ENCODE measurements at regions not wholly inside any gene's neighbourhood (a gene's known extent, or its start where the extent isn't known, plus 50 kb on each side); places are given as distances from the start of the nearest gene placed in this dataset.

GRCh38 chr14:53701108-53701875 lies 255.3 kb downstream of the BMP4 start:
- ATAC-seq (ENCODE audit: insufficient read depth, low read depth) (no peak), DNase-seq (no peak)
- Histone ChIP-seq H4K20me1 (ENCODE audit: insufficient read depth, low read length) (no peaks in the 10 kb centered on the region), H3K79me2 (ENCODE audit: insufficient read depth, low read length) (no peaks in the 10 kb centered on the region), H3K4me1 (ENCODE audit: insufficient read depth, low read length) (no peaks in the 10 kb centered on the region), H2AFZ (ENCODE audit: low read depth, low read length) (no peak overlapping the region), H3K27ac (ENCODE audit: low read length) (no peak overlapping the region), H3K9me3 (ENCODE audit: insufficient read depth, low read length, severe bottlenecking) (no peaks in the 10 kb centered on the region), H3K36me3 (ENCODE audit: insufficient read depth, low read length) (no peaks in the 10 kb centered on the region), H3K27me3 (ENCODE audit: insufficient read depth, low read length, poor library complexity) (no peaks in the 10 kb centered on the region), H3K9ac (ENCODE audit: low read depth, low read length) (no peak overlapping the region), H3K4me2 (ENCODE audit: insufficient read depth, low read length) (no peak overlapping the region), H3K4me3 (ENCODE audit: low read depth in 1 of 2, low read length in 2 of 2) (no peak overlapping the region)
- TF ChIP-seq EZH2 (IDR thresholded peaks at IDR 0.05; ENCODE audit: borderline replicate concordance, low read depth, low read length, severe bottlenecking) (no peak), CTCF (IDR thresholded peaks at IDR 0.05; ENCODE audit: borderline replicate concordance, extremely low read depth, low read length, poor library complexity, severe bottlenecking) (no peak)

GRCh38 chr14:53696217-53696965 lies 260.2 kb downstream of the BMP4 start:
- DNase-seq = no peak
- no peak overlapping the region for H2AFZ ChIP-seq (ENCODE audit: low read depth, low read length)
- H3K4me2 ChIP-seq (ENCODE audit: insufficient read depth, low read length) = no peak overlapping the region
- no peak overlapping the region for H3K4me3 ChIP-seq (ENCODE audit: low read depth in 1 of 2, low read length in 2 of 2)
- H3K4me1 ChIP-seq (ENCODE audit: insufficient read depth, low read length) = 0 out of 2 replicates have a peak, but pooled peaks cover 3% of the 10 kb centered on the region
- no peak for ATAC-seq (ENCODE audit: insufficient read depth, low read depth)
- no peak overlapping the region for H3K9ac ChIP-seq (ENCODE audit: low read depth, low read length)
- H4K20me1 ChIP-seq (ENCODE audit: insufficient read depth, low read length) = no peaks in the 10 kb centered on the region
- TF ChIP-seq CTCF (IDR thresholded peaks at IDR 0.05; ENCODE audit: borderline replicate concordance, extremely low read depth, low read length, poor library complexity, severe bottlenecking) (no peak), EZH2 (IDR thresholded peaks at IDR 0.05; ENCODE audit: borderline replicate concordance, low read depth, low read length, severe bottlenecking) (no peak)
- no peak overlapping the region for H3K27ac ChIP-seq (ENCODE audit: low read length)
- no peaks in the 10 kb centered on the region for H3K79me2 ChIP-seq (ENCODE audit: insufficient read depth, low read length)
- no peaks in the 10 kb centered on the region for H3K36me3 ChIP-seq (ENCODE audit: insufficient read depth, low read length)
- H3K27me3 ChIP-seq (ENCODE audit: insufficient read depth, low read length, poor library complexity) = no peaks in the 10 kb centered on the region
- H3K9me3 ChIP-seq (ENCODE audit: insufficient read depth, low read length, severe bottlenecking) = no peaks in the 10 kb centered on the region

GRCh38 chr14:53695692-53696214 lies 260.9 kb downstream of the BMP4 start:
- DNase-seq (no peak), ATAC-seq (ENCODE audit: insufficient read depth, low read depth) (no peak)
- Histone ChIP-seq H4K20me1 (ENCODE audit: insufficient read depth, low read length) (no peaks in the 10 kb centered on the region), H3K79me2 (ENCODE audit: insufficient read depth, low read length) (no peaks in the 10 kb centered on the region), H3K4me3 (ENCODE audit: low read depth in 1 of 2, low read length in 2 of 2) (no peak overlapping the region), H2AFZ (ENCODE audit: low read depth, low read length) (no peak overlapping the region), H3K4me2 (ENCODE audit: insufficient read depth, low read length) (no peak overlapping the region), H3K36me3 (ENCODE audit: insufficient read depth, low read length) (no peaks in the 10 kb centered on the region), H3K9me3 (ENCODE audit: insufficient read depth, low read length, severe bottlenecking) (no peaks in the 10 kb centered on the region), H3K27ac (ENCODE audit: low read length) (no peak overlapping the region), H3K4me1 (ENCODE audit: insufficient read depth, low read length) (0 out of 2 replicates have a peak, but pooled peaks cover 3% of the 10 kb centered on the region), H3K27me3 (ENCODE audit: insufficient read depth, low read length, poor library complexity) (no peaks in the 10 kb centered on the region), H3K9ac (ENCODE audit: low read depth, low read length) (no peak overlapping the region)
- TF ChIP-seq CTCF (IDR thresholded peaks at IDR 0.05; ENCODE audit: borderline replicate concordance, extremely low read depth, low read length, poor library complexity, severe bottlenecking) = no peak
- TF ChIP-seq EZH2 (IDR thresholded peaks at IDR 0.05; ENCODE audit: borderline replicate concordance, low read depth, low read length, severe bottlenecking) = no peak

Measured in DND-41 (cell line).